ENCODE measurements at regions not wholly inside any gene's neighbourhood (a gene's known extent, or its start where the extent isn't known, plus 50 kb on each side); places are given as distances from the start of the nearest gene placed in this dataset.

- TF ChIP-seq, protein P1, sequence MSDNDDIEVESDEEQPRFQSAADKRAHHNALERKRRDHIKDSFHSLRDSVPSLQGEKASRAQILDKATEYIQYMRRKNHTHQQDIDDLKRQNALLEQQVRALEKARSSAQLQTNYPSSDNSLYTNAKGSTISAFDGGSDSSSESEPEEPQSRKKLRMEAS (IDR thresholded peaks at IDR 0.05; ENCODE audit: insufficient read depth, insufficient read length) = no peak
- TF ChIP-seq JUN (IDR thresholded peaks at IDR 0.05; ENCODE audit: borderline replicate concordance, insufficient read depth, insufficient read length, low read depth) (no peak), POLR2AphosphoS5 (IDR thresholded peaks at IDR 0.05; ENCODE audit: insufficient read depth, low read depth, low read length) (no peak), POLR2A (IDR thresholded peaks at IDR 0.05; ENCODE audit: low read depth, low read length) (no peak), GATA2 (IDR thresholded peaks at IDR 0.05; ENCODE audit: insufficient read depth, insufficient read length, low read depth, low read length) (no peak), CTCF (IDR thresholded peaks at IDR 0.05; ENCODE audit: extremely low read depth in 1 of 2, insufficient read depth in 1 of 2, low read depth in 1 of 2, low read length in 2 of 2) (no peak), MYC (IDR thresholded peaks at IDR 0.05; ENCODE audit: low read depth, low read length) (no peak), FOS (IDR thresholded peaks at IDR 0.05; ENCODE audit: borderline replicate concordance, insufficient read depth, low read length) (no peak), EZH2 (IDR thresholded peaks at IDR 0.05; ENCODE audit: borderline replicate concordance, low read depth, low read length, severe bottlenecking) (no peak)
- dilution Hi-C loops (cut with MboI; ENCODE audit: extremely low pct_ligation_motif_present, low sequenced_read_pairs) (no loop called here), intact Hi-C loops (cut with micrococcal nuclease) (no loop called here)
- no peak overlapping the region for H3K4me2 ChIP-seq (ENCODE audit: insufficient read depth, low read length)
- ChIA-PET POLR2A (no interaction called here), CTCF (no interaction called here)
- H3K9ac ChIP-seq (replicated peaks; ENCODE audit: extremely low read depth, insufficient read depth, low read length) = no peak overlapping the region
- FAIRE-seq (no peak), DNase-seq (ENCODE audit: low read depth, low spot score) (no peak)
- H3K36me3 ChIP-seq (ENCODE audit: control insufficient read depth in 2 of 2, extremely low read depth in 1 of 2, insufficient read depth in 2 of 2, low read length in 2 of 2) = no peaks in the 10 kb centered on the region
- H3K79me2 ChIP-seq (ENCODE audit: control insufficient read depth, insufficient read depth, low read length) = no peaks in the 10 kb centered on the region
- no peaks in the 10 kb centered on the region for H4K20me1 ChIP-seq (replicated peaks; ENCODE audit: control insufficient read depth, extremely low read depth, insufficient read depth, low read length)
- no peaks in the 10 kb centered on the region for H3K27me3 ChIP-seq (ENCODE audit: control insufficient read depth in 2 of 2, insufficient read depth in 2 of 2, low read length in 2 of 2)
- no peaks in the 10 kb centered on the region for H3K4me1 ChIP-seq (ENCODE audit: control insufficient read depth, extremely low read depth, insufficient read depth, low read length)
- H3K4me3 ChIP-seq (replicated peaks in 1 of 3; ENCODE audit: insufficient read depth in 1 of 3, low read depth in 1 of 3, low read length in 3 of 3) = no peak overlapping the region
- no peaks in the 10 kb centered on the region for H3K9me3 ChIP-seq (replicated peaks; ENCODE audit: control insufficient read depth, insufficient read depth, low read length)
- H3K9me1 ChIP-seq (replicated peaks; ENCODE audit: control insufficient read depth, extremely low read depth, insufficient read depth, low read length) = no peaks in the 10 kb centered on the region
- no peak overlapping the region for H2AFZ ChIP-seq (ENCODE audit: low read depth, low read length)
- no TSS peak for BruUV-seq (replicated peaks)
- H3K27ac ChIP-seq (ENCODE audit: insufficient read depth, low read depth, low read length) = no peak overlapping the region
These were observed 267.3 kb upstream of the TBL1XR1 start for GRCh38 chr3:177464392-177465256.
